ENCODE measurements at regions not wholly inside any gene's neighbourhood (a gene's known extent, or its start where the extent isn't known, plus 50 kb on each side); places are given as distances from the start of the nearest gene placed in this dataset.

DNA sequence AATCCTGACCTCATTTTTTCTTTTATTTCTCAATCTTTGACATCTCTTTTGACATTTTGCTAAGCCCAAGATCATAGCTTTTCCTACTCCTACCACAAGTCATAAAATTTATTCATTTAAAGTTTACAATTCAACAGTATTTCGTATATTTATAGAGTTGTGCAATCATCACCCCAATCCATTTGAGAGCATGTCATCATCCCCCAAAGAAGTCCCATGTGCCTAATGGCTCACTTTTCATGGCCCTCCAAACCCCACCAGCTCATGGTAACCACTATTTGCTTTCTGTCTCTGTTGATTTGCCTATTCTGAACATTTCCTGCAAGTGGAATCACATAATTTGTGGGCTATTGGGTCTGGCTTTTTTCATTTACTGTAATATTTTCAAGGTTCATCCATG lies 52.5 kb upstream of the GLI3 start:
- Histone ChIP-seq H3K9me3 (ENCODE audit: insufficient read depth, low read length, severe bottlenecking) (no peaks in the 10 kb centered on the region), H3K36me3 (ENCODE audit: insufficient read depth, low read length) (no peaks in the 10 kb centered on the region), H3K9ac (ENCODE audit: low read depth, low read length) (no peak overlapping the region), H3K79me2 (ENCODE audit: insufficient read depth, low read length) (no peaks in the 10 kb centered on the region), H3K4me2 (ENCODE audit: insufficient read depth, low read length) (no peak overlapping the region), H3K27ac (ENCODE audit: low read length) (no peak overlapping the region), H3K27me3 (ENCODE audit: insufficient read depth, low read length, poor library complexity) (peaks cover 6% of the 10 kb centered on the region), H3K4me3 (ENCODE audit: low read depth in 1 of 2, low read length in 2 of 2) (no peak overlapping the region), H4K20me1 (ENCODE audit: insufficient read depth, low read length) (no peaks in the 10 kb centered on the region), H2AFZ (ENCODE audit: low read depth, low read length) (no peak overlapping the region), H3K4me1 (ENCODE audit: insufficient read depth, low read length) (no peaks in the 10 kb centered on the region)
- ATAC-seq (ENCODE audit: insufficient read depth, low read depth): no peak
- TF ChIP-seq EZH2 (IDR thresholded peaks at IDR 0.05; ENCODE audit: borderline replicate concordance, low read depth, low read length, severe bottlenecking): no peak
- TF ChIP-seq, protein P1, sequence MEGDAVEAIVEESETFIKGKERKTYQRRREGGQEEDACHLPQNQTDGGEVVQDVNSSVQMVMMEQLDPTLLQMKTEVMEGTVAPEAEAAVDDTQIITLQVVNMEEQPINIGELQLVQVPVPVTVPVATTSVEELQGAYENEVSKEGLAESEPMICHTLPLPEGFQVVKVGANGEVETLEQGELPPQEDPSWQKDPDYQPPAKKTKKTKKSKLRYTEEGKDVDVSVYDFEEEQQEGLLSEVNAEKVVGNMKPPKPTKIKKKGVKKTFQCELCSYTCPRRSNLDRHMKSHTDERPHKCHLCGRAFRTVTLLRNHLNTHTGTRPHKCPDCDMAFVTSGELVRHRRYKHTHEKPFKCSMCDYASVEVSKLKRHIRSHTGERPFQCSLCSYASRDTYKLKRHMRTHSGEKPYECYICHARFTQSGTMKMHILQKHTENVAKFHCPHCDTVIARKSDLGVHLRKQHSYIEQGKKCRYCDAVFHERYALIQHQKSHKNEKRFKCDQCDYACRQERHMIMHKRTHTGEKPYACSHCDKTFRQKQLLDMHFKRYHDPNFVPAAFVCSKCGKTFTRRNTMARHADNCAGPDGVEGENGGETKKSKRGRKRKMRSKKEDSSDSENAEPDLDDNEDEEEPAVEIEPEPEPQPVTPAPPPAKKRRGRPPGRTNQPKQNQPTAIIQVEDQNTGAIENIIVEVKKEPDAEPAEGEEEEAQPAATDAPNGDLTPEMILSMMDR (IDR thresholded peaks at IDR 0.05; ENCODE audit: borderline replicate concordance, extremely low read depth, low read length, poor library complexity, severe bottlenecking): no peak
- no peak for DNase-seq

Measured in DND-41 (cell line).